Smooth muscle cell (in vitro differentiated cells): ENCODE measurements at regions not wholly inside any gene's neighbourhood (a gene's known extent, or its start where the extent isn't known, plus 50 kb on each side); places are given as distances from the start of the nearest gene placed in this dataset.

ENCODE experiments used
- DNase-seq: peaks from one replicate; lab custom pipeline; 2025; ENCODE audit not compliant: unreplicated experiment; lab: John Stamatoyannopoulos, UW
- H2AFZ ChIP-seq: fragments of 200-600 bp; sonication (generic); 2 replicates; pipeline ENCODE4 v1.6.0; 2016; ENCODE audit warnings: antibody characterized with exemption, low read depth, mild to moderate bottlenecking
- H3F3A ChIP-seq: fragments of 200-600 bp; sonication (generic); 2 replicates; pipeline ENCODE4 v1.6.0; 2017; ENCODE audit warnings: antibody characterized with exemption, low read depth
- H3K27ac ChIP-seq: fragments of 200-600 bp; sonication (generic); 2 replicates; pipeline ENCODE4 v1.5.1; 2016; ENCODE audit warnings: low read depth, mild to moderate bottlenecking
- H3K27me3 ChIP-seq: fragments of 200-600 bp; sonication (generic); 2 replicates; pipeline ENCODE4 v1.6.1; 2016; ENCODE audit warnings: low read depth, mild to moderate bottlenecking
- H3K36me3 ChIP-seq: fragments of 200-600 bp; sonication (generic); 2 replicates; pipeline ENCODE4 v1.5.1; 2016; ENCODE audit warnings: low read depth
- H3K4me1 ChIP-seq: fragments of 200-600 bp; sonication (generic); 2 replicates; pipeline ENCODE4 v1.5.1; 2016; ENCODE audit warnings: low read depth
- H3K4me2 ChIP-seq: fragments of 200-600 bp; sonication (generic); 2 replicates; pipeline ENCODE4 v1.6.0; 2016; ENCODE audit warnings: mild to moderate bottlenecking
- H3K4me3 ChIP-seq: fragments of 200-600 bp; sonication (generic); 2 replicates; pipeline ENCODE4 v1.5.1; 2016; ENCODE audit warnings: mild to moderate bottlenecking
- H3K79me2 ChIP-seq: fragments of 200-600 bp; sonication (generic); 2 replicates; pipeline ENCODE4 v1.6.0; 2016; ENCODE audit warnings: low read depth, mild to moderate bottlenecking
- H3K9ac ChIP-seq: fragments of 200-600 bp; sonication (generic); 2 replicates; pipeline ENCODE4 v1.6.0; 2016; ENCODE audit warnings: low read depth
- H3K9me3 ChIP-seq: fragments of 200-600 bp; sonication (generic); replicated peaks from 2 replicates; pipeline ENCODE4 v1.5.1; 2016; ENCODE audit warnings: low read depth
- H4K20me1 ChIP-seq: fragments of 200-600 bp; sonication (generic); 2 replicates; pipeline ENCODE4 v1.6.0; 2016; ENCODE audit warnings: low read depth
- WGBS: methylation state at CpG from one replicate; pipeline ENCODE4 v1.1.7; 2016; ENCODE audit warnings: low lambda C conversion rate; 5-methylcytosine and 5-hydroxymethylcytosine counted together
- TF ChIP-seq, protein P1 (sequence below): fragments of 200-600 bp; sonication (generic); IDR thresholded peaks from 2 replicates; pipeline ENCODE4 v1.5.1; 2017; ENCODE audit warnings: borderline replicate concordance, mild to moderate bottlenecking, antibody characterized with exemption; ENCODE audit not compliant: insufficient read depth, poor library complexity, severe bottlenecking

- H3K4me3 ChIP-seq = no peak overlapping the region
- DNase-seq = no peak
- WGBS = 65% methylated on average over 2 of the region's 2 CpGs
- no peaks in the 10 kb centered on the region for H3K9me3 ChIP-seq
- H4K20me1 ChIP-seq = no peaks in the 10 kb centered on the region
- no peak overlapping the region for H3K4me2 ChIP-seq
- H3K4me1 ChIP-seq = no peaks in the 10 kb centered on the region
- no peak overlapping the region for H3K27ac ChIP-seq
- TF ChIP-seq, protein P1, sequence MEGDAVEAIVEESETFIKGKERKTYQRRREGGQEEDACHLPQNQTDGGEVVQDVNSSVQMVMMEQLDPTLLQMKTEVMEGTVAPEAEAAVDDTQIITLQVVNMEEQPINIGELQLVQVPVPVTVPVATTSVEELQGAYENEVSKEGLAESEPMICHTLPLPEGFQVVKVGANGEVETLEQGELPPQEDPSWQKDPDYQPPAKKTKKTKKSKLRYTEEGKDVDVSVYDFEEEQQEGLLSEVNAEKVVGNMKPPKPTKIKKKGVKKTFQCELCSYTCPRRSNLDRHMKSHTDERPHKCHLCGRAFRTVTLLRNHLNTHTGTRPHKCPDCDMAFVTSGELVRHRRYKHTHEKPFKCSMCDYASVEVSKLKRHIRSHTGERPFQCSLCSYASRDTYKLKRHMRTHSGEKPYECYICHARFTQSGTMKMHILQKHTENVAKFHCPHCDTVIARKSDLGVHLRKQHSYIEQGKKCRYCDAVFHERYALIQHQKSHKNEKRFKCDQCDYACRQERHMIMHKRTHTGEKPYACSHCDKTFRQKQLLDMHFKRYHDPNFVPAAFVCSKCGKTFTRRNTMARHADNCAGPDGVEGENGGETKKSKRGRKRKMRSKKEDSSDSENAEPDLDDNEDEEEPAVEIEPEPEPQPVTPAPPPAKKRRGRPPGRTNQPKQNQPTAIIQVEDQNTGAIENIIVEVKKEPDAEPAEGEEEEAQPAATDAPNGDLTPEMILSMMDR = no peak
- no peaks in the 10 kb centered on the region for H3K36me3 ChIP-seq
- no peaks in the 10 kb centered on the region for H3F3A ChIP-seq
- H3K9ac ChIP-seq = no peak overlapping the region
- no peak overlapping the region for H2AFZ ChIP-seq
- no peaks in the 10 kb centered on the region for H3K79me2 ChIP-seq
- no peaks in the 10 kb centered on the region for H3K27me3 ChIP-seq
These were observed 224.7 kb downstream of the SNX19 start for GRCh38 chr11:130691581-130691980.

- no peak overlapping the region for H2AFZ ChIP-seq
- WGBS = 96% methylated on average over 4 of the region's 4 CpGs
These were observed 224.1 kb downstream of the SNX19 start for GRCh38 chr11:130692220-130692619.

DNA sequence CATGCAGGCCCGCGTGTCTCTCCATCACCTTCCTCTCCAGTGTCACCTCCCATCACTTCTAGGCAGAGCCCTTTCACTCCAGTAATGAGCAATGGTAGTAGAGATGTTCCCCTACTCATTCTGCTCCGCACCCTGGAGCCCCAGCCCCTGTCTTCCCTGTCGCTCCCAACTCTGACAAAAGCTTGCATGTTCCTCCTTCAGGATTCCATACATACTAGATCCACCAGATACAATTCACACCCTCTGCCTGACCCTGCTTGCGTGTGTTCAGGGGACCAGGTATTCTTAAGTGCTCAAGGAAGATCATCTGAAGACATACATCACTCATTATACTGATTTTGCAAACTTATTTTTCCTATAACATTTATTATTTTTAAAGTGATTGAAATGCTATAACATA lies 222.7 kb downstream of the SNX19 start:
- Histone ChIP-seq H3K27ac (no peak overlapping the region), H4K20me1 (no peaks in the 10 kb centered on the region), H3K9ac (no peak overlapping the region), H3K4me2 (no peak overlapping the region), H2AFZ (no peak overlapping the region), H3K36me3 (no peaks in the 10 kb centered on the region), H3K79me2 (no peaks in the 10 kb centered on the region), H3K4me3 (no peak overlapping the region), H3F3A (no peaks in the 10 kb centered on the region), H3K4me1 (no peaks in the 10 kb centered on the region), H3K27me3 (no peaks in the 10 kb centered on the region), H3K9me3 (no peaks in the 10 kb centered on the region)
- TF ChIP-seq, protein P1 = no peak
- DNase-seq = no peak
- 92% methylated on average over 5 of the region's 5 CpGs for WGBS

More at GRCh38 chr11:130692220-130692619, 224.1 kb downstream of the SNX19 start:
- Histone ChIP-seq H4K20me1 (no peaks in the 10 kb centered on the region), H3K4me3 (no peak overlapping the region), H3K27me3 (no peaks in the 10 kb centered on the region), H3K36me3 (no peaks in the 10 kb centered on the region), H3K27ac (no peak overlapping the region), H3K4me2 (no peak overlapping the region), H3K4me1 (no peaks in the 10 kb centered on the region), H3K9me3 (no peaks in the 10 kb centered on the region), H3K79me2 (no peaks in the 10 kb centered on the region), H3K9ac (no peak overlapping the region), H3F3A (no peaks in the 10 kb centered on the region)
- no peak for DNase-seq
- TF ChIP-seq, protein P1 = no peak

- H3K27ac ChIP-seq = no peak overlapping the region
- no peak overlapping the region for H3K4me3 ChIP-seq
- H3K9ac ChIP-seq = no peak overlapping the region
- H4K20me1 ChIP-seq = no peaks in the 10 kb centered on the region
- H2AFZ ChIP-seq = no peak overlapping the region
- H3F3A ChIP-seq = no peaks in the 10 kb centered on the region
- TF ChIP-seq, protein P1 = no peak
- H3K36me3 ChIP-seq = no peaks in the 10 kb centered on the region
- H3K27me3 ChIP-seq = no peaks in the 10 kb centered on the region
- no peaks in the 10 kb centered on the region for H3K4me1 ChIP-seq
- H3K4me2 ChIP-seq = no peak overlapping the region
- no peaks in the 10 kb centered on the region for H3K79me2 ChIP-seq
- no peaks in the 10 kb centered on the region for H3K9me3 ChIP-seq
- no peak for DNase-seq
- WGBS = 91% methylated on average over 5 of the region's 5 CpGs
These were observed 221.7 kb downstream of the SNX19 start for GRCh38 chr11:130694488-130695045.
